Upper lobe of left lung (tissue), 4 donors: ENCODE measurements at regions not wholly inside any gene's neighbourhood (a gene's known extent, or its start where the extent isn't known, plus 50 kb on each side); places are given as distances from the start of the nearest gene placed in this dataset.

ENCODE experiments used
- CTCF ChIP-seq, 6 experiments: fragments of 450-650 bp in 4 of 6; fragments of 200-600 bp in 2 of 6; sonication (generic) in 2 of 6; IDR thresholded peaks; one replicate each; pipeline ENCODE4 v1.5.1; 2016 to 2019; ENCODE audit warnings: antibody characterized with exemption in 6 of 6
- POLR2AphosphoS5 ChIP-seq, 2 donors: sonication (generic); formaldehyde crosslinking; IDR thresholded peaks; one replicate each; pipeline ENCODE4 v1.5.1; 2017; ENCODE audit warnings: antibody characterized with exemption in 2 of 2

- TF ChIP-seq POLR2AphosphoS5 (IDR thresholded peaks at IDR 0.05) (no peak), CTCF (IDR thresholded peaks at IDR 0.05) (no peak)
Measured at GRCh38 chr1:181221078-181221477, 132.6 kb downstream of the IER5 start.
